ENCODE measurements at regions not wholly inside any gene's neighbourhood (a gene's known extent, or its start where the extent isn't known, plus 50 kb on each side); places are given as distances from the start of the nearest gene placed in this dataset.

GRCh38 chr11:91435694-91436395 lies 788.8 kb upstream of the FAT3 start:
- no peak overlapping the region for H3K27ac Mint-ChIP-seq
- no peaks in the 10 kb centered on the region for H3K27me3 Mint-ChIP-seq
- peaks cover 11% of the 10 kb centered on the region for H3K9me3 Mint-ChIP-seq
- no peak overlapping the region for H3K4me3 Mint-ChIP-seq
- intact Hi-C loops (cut with micrococcal nuclease), result no loop called here
- no peaks in the 10 kb centered on the region for H3K36me3 Mint-ChIP-seq (ENCODE audit: low read depth)
- DNase-seq, result no peak
- no peaks in the 10 kb centered on the region for H3K4me1 Mint-ChIP-seq

GRCh38 chr11:91433284-91434010 lies 791.2 kb upstream of the FAT3 start:
- DNase-seq, result no peak
- Mint-ChIP-seq H3K4me1 (no peaks in the 10 kb centered on the region), H3K9me3 (peaks cover 7% of the 10 kb centered on the region), H3K36me3 (ENCODE audit: low read depth) (no peaks in the 10 kb centered on the region), H3K4me3 (no peak overlapping the region), H3K27ac (no peak overlapping the region), H3K27me3 (no peaks in the 10 kb centered on the region)
- intact Hi-C loops (cut with micrococcal nuclease), result no loop called here

GRCh38 chr11:91421641-91422040 lies 803.0 kb upstream of the FAT3 start:
- H3K27me3 Mint-ChIP-seq, result no peaks in the 10 kb centered on the region
- H3K36me3 Mint-ChIP-seq (ENCODE audit: low read depth), result no peaks in the 10 kb centered on the region
- no peak overlapping the region for H3K4me3 Mint-ChIP-seq
- H3K4me1 Mint-ChIP-seq, result no peaks in the 10 kb centered on the region
- no peak for DNase-seq
- intact Hi-C loops (cut with micrococcal nuclease), result no loop called here
- H3K9me3 Mint-ChIP-seq, result peaks cover 4% of the 10 kb centered on the region
- H3K27ac Mint-ChIP-seq, result no peak overlapping the region

GRCh38 chr11:91407842-91408241 lies 816.8 kb upstream of the FAT3 start:
- Mint-ChIP-seq H3K9me3 (no peaks in the 10 kb centered on the region), H3K4me3 (no peak overlapping the region), H3K27me3 (no peaks in the 10 kb centered on the region), H3K27ac (no peak overlapping the region), H3K36me3 (ENCODE audit: low read depth) (no peaks in the 10 kb centered on the region), H3K4me1 (no peaks in the 10 kb centered on the region)
- DNase-seq, result no peak
- intact Hi-C loops (cut with micrococcal nuclease), result no loop called here

GRCh38 chr11:91406009-91406408 lies 818.6 kb upstream of the FAT3 start:
- no peaks in the 10 kb centered on the region for H3K27me3 Mint-ChIP-seq
- no peak for DNase-seq
- H3K4me3 Mint-ChIP-seq, result no peak overlapping the region
- no peaks in the 10 kb centered on the region for H3K4me1 Mint-ChIP-seq
- no peaks in the 10 kb centered on the region for H3K9me3 Mint-ChIP-seq
- H3K36me3 Mint-ChIP-seq (ENCODE audit: low read depth), result no peaks in the 10 kb centered on the region
- intact Hi-C loops (cut with micrococcal nuclease), result no loop called here
- no peak overlapping the region for H3K27ac Mint-ChIP-seq

GRCh38 chr11:91404344-91404743 lies 820.3 kb upstream of the FAT3 start:
- Mint-ChIP-seq H3K9me3 (no peaks in the 10 kb centered on the region), H3K27me3 (no peaks in the 10 kb centered on the region), H3K4me1 (no peaks in the 10 kb centered on the region), H3K27ac (no peak overlapping the region), H3K4me3 (no peak overlapping the region), H3K36me3 (ENCODE audit: low read depth) (no peaks in the 10 kb centered on the region)
- no peak for DNase-seq
- intact Hi-C loops (cut with micrococcal nuclease), result no loop called here

GRCh38 chr11:91397134-91397468 lies 827.5 kb upstream of the FAT3 start:
- Mint-ChIP-seq H3K9me3 (no peaks in the 10 kb centered on the region), H3K27me3 (no peaks in the 10 kb centered on the region), H3K4me1 (no peaks in the 10 kb centered on the region), H3K36me3 (ENCODE audit: low read depth) (no peaks in the 10 kb centered on the region), H3K4me3 (no peak overlapping the region), H3K27ac (no peak overlapping the region)
- no peak for DNase-seq
- intact Hi-C loops (cut with micrococcal nuclease), result no loop called here

GRCh38 chr11:91396236-91397133 lies 828.1 kb upstream of the FAT3 start:
- intact Hi-C loops (cut with micrococcal nuclease), result no loop called here
- Mint-ChIP-seq H3K27ac (no peak overlapping the region), H3K4me3 (no peak overlapping the region), H3K9me3 (peaks cover 2% of the 10 kb centered on the region), H3K27me3 (no peaks in the 10 kb centered on the region), H3K4me1 (no peaks in the 10 kb centered on the region), H3K36me3 (ENCODE audit: low read depth) (no peaks in the 10 kb centered on the region)
- no peak for DNase-seq

GRCh38 chr11:91394727-91395414 lies 829.7 kb upstream of the FAT3 start:
- intact Hi-C loops (cut with micrococcal nuclease), result no loop called here
- no peak overlapping the region for H3K4me3 Mint-ChIP-seq

GRCh38 chr11:91394073-91394726 lies 830.4 kb upstream of the FAT3 start:
- no peaks in the 10 kb centered on the region for H3K4me1 Mint-ChIP-seq
- intact Hi-C loops (cut with micrococcal nuclease), result no loop called here
- H3K27me3 Mint-ChIP-seq, result no peaks in the 10 kb centered on the region
- no peaks in the 10 kb centered on the region for H3K36me3 Mint-ChIP-seq (ENCODE audit: low read depth)
- H3K4me3 Mint-ChIP-seq, result no peak overlapping the region
- no peak overlapping the region for H3K27ac Mint-ChIP-seq
- H3K9me3 Mint-ChIP-seq, result peaks cover 4% of the 10 kb centered on the region
- DNase-seq, result no peak

More at GRCh38 chr11:91394727-91395414, 829.7 kb upstream of the FAT3 start:
- Mint-ChIP-seq H3K36me3 (ENCODE audit: low read depth) (no peaks in the 10 kb centered on the region), H3K27me3 (no peaks in the 10 kb centered on the region), H3K9me3 (peaks cover 4% of the 10 kb centered on the region), H3K4me1 (no peaks in the 10 kb centered on the region), H3K27ac (no peak overlapping the region)
- DNase-seq, result no peak

GRCh38 chr11:91382946-91383345 lies 841.7 kb upstream of the FAT3 start:
- Mint-ChIP-seq H3K36me3 (ENCODE audit: low read depth) (no peaks in the 10 kb centered on the region), H3K27ac (no peak overlapping the region), H3K27me3 (no peaks in the 10 kb centered on the region), H3K4me3 (no peak overlapping the region), H3K9me3 (peaks cover 4% of the 10 kb centered on the region), H3K4me1 (no peaks in the 10 kb centered on the region)
- no peak for DNase-seq
- intact Hi-C loops (cut with micrococcal nuclease), result no loop called here

GRCh38 chr11:91374794-91375193 lies 849.8 kb upstream of the FAT3 start:
- H3K27me3 Mint-ChIP-seq, result no peaks in the 10 kb centered on the region
- intact Hi-C loops (cut with micrococcal nuclease), result no loop called here
- no peaks in the 10 kb centered on the region for H3K36me3 Mint-ChIP-seq (ENCODE audit: low read depth)
- no peak for DNase-seq
- H3K4me3 Mint-ChIP-seq, result no peak overlapping the region
- H3K4me1 Mint-ChIP-seq, result no peaks in the 10 kb centered on the region
- no peaks in the 10 kb centered on the region for H3K9me3 Mint-ChIP-seq
- no peak overlapping the region for H3K27ac Mint-ChIP-seq

- no peak overlapping the region for H3K4me3 Mint-ChIP-seq
- H3K27me3 Mint-ChIP-seq, result no peaks in the 10 kb centered on the region
- no peak for DNase-seq
- H3K4me1 Mint-ChIP-seq, result no peaks in the 10 kb centered on the region
- no peaks in the 10 kb centered on the region for H3K36me3 Mint-ChIP-seq (ENCODE audit: low read depth)
- H3K9me3 Mint-ChIP-seq, result no peaks in the 10 kb centered on the region
- H3K27ac Mint-ChIP-seq, result no peak overlapping the region
- intact Hi-C loops (cut with micrococcal nuclease), result no loop called here
Observed at GRCh38 chr11:91373497-91373896, 851.1 kb upstream of the FAT3 start.

All from activated CD4-positive, alpha-beta T cell treated with anti-CD3 and anti-CD28 coated beads, Interleukin-2, amount 10 ng/mL, durations not matched to agents 24 days and 14 days (primary cell).